HG02588 (cell line): ENCODE measurements at regions not wholly inside any gene's neighbourhood (a gene's known extent, or its start where the extent isn't known, plus 50 kb on each side); places are given as distances from the start of the nearest gene placed in this dataset.
"Not testable (repeated sequence)": the region's sequence is repeated elsewhere in the genome, so short reads cannot be mapped to it uniquely, and the experiment has no call there.

ENCODE experiments used
- ATAC-seq: cut with Tn5 transposase; IDR thresholded peaks from one replicate; pipeline ENCODE4 v1.9.1; 2021; ENCODE audit warnings: mild to moderate bottlenecking, moderate library complexity; ENCODE audit not compliant: unreplicated experiment

DNA sequence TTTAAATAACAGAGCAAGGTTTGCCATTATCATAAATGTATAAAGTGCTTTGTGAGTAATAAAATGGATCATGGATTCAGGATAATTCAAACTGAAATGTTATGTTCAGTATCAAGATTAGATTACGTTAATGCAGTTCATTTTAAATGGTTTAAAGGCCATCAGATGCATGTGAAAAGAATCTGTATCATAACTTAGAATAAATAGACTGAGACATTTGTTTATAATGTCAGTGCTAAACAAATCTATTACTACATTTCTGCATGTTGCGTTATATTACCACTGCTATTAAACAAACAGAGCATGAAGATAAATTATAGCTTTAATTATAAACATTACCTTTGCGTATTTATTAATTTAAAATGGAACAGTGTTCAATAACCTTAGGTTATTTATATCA is 160.2 kb downstream of the TOX3 start:
- ATAC-seq, result no peak

DNA sequence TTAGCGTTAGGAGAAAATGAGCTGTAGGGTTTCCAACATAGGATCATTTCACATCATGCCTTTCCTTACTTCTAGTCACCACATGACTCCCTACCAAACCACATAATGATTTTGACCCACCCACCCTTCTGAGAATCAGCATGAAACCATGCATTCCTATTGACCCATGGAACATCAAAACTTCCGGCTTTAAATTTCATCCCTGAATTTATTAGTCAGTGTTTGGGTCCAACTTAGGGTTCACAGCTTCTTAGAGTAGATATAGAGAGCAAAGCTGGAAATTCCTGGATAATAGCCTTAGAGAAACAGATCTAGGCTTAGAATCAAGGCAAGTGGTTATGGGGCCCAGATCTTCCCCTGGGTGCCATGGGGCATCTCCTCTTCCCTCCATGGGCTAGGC is 162.6 kb downstream of the TOX3 start:
- no peak for ATAC-seq

DNA sequence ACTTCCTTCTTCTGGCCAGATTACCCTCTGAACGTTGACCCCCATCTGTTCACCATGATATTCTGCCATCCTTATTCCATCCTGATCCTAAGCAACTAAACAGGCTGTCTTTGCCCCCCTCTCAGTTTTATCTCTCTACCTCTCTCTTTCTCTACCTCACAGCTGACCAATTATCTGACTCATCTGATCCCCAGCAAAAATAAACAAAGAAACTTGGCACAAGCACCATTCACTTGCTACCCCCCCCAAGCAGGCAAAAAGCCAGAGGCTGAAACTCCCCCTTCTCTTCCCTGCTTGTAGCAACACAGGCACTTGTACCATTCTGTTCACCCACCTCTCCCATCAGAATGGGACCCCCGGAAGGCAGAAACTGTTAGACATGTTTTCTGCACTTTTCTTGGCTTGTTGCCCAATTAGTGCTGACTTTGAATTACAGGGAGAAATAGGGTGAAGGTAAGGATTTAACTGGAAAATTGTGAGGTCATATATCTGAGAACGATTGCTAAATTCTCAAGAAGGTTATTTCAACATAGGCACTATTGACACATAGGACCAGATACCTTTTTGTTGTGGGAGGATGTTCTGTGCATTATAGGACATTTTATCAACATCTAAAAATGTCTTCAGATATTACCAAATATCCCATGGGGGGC is 163.2 kb downstream of the TOX3 start:
- ATAC-seq, result no peak

DNA sequence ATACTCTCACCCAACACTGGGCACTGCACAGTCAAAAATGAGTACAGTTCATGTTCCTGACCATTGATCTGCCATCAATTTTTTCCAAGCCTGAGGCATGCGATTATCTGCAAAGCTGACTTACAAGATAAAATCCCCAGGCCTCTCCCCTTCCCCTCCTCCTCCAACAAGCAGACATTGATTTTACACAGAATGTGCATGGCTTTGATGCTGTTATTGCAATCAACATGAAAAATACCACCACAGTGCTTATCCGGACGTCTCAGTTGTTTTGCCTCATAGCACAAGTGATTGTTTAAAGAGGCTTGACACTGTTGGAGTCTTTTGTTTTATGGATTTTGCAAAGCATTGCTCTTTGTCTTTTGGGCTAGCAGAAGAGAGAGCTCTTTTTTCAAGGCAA is 163.8 kb downstream of the TOX3 start:
- ATAC-seq, result no peak

DNA sequence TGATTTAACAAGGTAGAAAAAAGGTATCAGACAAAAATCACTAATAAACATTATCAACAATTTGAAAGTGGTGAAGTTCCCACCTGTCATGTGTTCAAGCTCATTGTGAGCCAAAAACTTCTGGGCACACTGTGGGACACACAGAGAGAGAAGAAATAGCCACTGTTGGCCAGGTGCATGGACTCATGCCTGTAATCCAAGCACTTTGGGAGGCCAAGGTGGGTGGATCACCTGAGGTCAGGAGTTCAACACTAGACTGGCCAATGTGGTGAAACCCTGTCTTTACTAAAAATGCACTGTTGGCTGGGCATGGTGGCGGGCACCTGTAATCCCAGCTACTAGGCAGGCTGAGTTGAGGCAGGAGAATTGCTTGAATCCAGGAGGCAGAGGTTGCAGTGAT is 167.4 kb downstream of the TOX3 start:
- ATAC-seq, result no peak

DNA sequence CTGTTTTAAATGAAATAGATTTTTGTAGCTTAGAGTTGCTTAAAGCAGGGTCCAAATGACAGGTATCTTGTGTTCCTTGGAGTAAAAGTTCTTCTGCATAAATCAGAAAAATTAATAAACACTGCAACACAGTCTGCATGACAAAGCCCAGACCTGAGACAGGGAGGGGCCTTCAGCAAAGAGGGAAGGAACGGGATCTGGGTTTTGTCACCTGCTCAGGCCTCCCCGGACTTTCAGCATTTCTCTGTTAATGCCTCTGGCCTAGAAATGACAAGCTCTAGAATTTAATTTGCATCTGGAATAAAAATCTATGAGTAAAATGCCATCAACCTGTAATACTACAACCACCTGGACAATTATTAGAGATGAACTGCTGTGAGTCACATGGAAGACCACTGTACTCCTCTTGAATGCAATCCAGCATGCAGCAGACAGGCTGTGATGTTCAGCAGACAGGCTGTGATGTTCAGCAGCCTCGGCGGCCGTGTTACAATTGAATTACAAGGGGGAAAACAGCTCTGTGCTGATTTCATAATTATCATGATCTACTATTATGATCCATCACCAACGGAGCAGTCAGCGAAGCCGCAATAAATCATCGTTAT is 170.2 kb downstream of the TOX3 start:
- ATAC-seq, result no peak

DNA sequence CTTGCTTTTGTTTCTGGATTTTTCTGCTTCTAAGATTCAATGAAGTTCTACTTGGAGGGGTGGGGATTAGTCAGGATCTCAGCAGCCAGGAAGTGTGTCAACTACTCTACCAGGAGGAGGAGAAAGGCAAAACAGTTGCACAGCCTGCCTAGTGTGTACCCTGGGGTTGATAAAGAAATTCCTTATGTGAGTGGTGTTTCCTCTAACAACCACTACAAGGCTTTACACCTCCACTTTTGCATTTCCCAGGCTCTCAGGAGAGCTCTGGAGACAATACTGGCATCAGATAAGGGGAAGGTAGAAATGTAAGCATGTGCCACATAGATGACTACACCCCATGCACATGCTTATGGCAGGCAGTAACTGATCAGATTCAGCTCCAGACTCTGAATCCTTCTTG is 174.6 kb downstream of the TOX3 start:
- no peak for ATAC-seq

DNA sequence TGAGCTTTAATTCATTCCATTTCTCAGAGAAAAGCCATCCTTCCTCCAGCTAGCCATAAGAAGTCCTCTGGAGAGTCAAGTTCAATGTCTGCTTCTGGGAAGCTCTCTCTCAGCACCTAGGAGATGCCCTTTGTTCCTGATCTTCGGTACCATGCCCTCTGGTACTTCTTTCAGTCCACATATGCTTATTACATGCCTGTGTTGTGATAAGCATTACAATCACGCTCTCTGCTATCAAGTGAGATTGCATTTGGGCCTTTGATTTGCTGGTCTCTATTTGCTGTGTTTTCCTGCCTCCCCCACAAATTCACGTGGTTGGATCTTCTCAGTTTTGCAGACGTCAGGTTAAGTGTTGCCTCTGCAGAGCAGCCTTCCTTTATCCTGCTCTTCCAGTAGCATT is 178.1 kb downstream of the TOX3 start:
- no peak for ATAC-seq

DNA sequence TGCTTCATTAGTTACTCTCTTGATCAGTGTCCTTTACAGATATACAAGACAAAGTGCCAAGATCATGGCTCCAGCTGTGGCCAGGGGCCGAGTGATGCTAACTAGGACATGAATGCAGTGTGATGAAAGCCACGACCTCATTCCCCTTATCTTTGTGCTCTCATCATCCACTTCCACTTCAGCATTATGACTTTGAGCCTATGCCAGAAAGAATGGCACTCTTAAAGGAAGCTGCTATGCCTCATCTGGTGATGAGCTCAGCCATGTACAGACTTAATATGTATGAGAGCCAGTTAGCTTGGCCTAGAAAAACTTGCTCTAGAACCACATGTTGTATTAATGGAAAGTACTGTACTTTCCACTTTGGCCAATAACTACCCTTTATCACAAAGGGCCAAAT is 179.1 kb downstream of the TOX3 start:
- no peak for ATAC-seq

DNA sequence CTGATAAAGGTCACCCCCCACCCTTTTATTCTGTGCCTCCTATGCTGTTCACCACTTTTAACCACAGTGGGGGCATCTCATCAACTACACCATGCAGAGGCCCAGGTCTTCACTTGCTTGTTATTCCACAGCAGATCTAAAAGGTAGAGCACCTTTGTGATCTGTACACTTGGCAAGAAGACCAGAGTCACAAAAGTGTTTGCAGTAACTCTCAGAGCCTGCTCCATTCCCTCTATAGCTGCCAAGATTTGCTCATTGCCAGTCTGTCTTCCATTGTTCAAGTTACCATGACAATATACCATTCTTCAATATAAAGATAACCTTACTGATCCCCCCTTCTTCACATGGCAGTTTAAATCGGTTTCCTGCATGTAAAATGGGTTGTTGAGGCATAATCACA is 180.0 kb downstream of the TOX3 start:
- no peak for ATAC-seq

DNA sequence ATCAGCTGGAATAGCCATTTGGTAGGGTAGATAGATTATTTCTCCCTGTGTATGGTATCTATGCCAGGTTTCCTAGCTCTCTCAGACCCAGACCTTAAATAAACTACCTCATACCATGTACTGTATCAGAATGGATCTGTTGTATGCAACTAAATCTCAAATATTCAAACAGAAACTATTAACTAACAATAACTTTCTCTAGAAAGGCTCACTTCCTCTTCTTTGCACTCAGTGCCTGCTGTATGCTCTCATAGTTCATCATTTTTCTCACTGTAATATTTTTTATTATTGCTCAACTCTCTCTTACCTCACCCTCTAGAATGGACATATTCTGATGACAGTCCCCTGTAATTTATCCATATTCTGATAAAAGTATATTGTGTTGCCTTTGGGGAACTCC is 182.4 kb downstream of the TOX3 start:
- ATAC-seq, result no peak

DNA sequence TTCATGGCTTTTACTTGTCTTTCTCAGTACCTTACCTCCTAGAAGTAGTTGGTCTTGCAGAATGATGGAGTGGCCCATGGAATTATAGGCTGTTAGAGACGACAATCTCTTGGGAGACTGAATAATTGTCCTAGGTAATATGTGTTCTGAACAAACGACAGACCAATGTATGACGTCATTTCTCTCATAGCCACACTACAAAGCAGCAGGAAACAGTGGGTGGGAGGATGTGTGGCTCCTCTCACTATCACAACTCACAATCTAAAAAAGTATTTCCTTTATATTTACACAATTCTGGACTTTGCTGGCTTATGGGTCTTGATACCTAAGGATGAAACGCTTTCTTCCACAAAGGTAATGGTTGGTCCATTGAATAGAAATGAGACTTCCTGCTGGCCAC is 183.9 kb downstream of the TOX3 start:
- no peak for ATAC-seq

DNA sequence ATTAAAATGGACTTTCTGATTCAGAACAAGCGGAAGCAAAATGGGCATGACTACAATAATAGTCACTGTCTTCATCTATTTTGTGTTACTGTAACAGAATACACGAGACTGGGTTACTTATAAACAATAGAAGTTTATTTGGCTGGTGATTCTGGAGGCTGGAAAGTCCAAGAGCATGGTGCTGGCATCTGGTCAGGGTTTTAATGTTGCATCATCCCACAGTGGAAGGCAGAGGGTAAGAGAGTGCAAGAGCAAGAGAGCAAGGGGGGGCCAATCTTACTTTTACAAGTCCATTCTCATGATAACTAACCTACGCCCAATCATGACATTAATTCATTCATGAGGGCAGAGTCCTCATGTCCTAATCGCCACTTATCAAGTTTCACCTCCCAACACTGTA is 189.2 kb downstream of the TOX3 start:
- no peak for ATAC-seq

DNA sequence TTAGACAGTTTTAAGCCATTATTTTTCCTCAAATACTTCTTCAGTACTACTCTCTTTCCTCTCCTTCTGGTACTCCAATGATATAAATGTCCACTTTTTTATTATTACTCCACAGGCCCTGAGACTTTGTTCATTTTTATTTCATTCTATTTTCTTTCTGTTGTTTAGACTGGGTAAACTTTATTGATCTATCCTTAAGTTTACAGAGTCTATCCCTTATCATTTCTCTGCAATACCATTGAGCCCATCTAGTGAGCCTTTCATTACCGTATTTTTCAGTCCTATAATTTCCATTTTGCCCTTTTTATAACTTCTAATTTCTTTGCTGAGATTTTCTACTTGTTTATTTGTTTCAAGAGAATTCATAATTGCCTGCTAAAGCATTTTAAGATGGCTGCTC is 193.7 kb downstream of the TOX3 start:
- no peak for ATAC-seq

DNA sequence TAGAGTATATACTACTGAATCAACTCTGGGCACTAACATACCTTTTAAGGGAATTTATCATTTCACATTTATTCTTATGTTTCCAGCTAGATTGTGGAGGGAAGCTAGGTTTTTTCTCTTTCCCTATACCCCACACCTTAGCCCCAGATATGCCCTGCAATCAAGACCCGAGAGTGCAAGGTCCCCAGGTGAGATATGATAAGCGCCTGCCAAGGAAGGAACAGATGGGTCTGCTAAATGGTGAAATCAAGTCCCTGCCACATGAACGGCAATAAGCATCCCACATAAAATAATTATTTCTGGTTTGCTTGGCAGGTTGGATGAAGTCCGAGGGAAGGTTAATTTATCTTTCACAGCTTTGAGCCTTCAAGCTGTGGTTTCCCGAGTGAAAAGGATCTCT is 195.5 kb downstream of the TOX3 start:
- ATAC-seq, result no peak

DNA sequence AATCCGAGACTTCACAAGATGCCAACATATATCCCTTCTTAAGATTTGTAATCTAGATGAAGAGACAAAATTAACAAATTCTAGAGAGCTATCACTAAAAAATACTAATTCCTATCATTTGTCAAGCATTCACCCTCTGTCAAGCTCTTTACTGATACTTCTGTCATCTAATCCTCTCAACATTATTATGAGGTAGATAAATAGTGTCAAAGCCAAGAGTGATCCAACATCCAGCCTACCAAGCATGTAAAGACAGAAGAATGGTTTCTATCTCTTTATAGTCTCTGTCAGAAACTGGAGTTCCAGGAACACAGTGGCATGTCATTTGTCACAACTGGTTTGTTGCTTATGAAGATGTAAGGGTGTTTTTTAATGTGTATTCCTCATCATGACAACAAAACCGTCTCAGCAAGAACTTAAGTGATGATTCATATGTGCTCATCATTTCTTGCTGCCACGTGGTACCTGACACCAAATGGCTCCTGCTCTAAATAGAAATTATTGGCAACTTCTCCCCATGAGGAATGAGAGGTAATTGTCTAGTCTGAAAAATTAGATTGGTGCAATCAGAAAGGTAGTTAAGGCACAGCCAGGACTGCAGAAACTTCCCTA is 196.8 kb downstream of the TOX3 start:
- no peak for ATAC-seq

DNA sequence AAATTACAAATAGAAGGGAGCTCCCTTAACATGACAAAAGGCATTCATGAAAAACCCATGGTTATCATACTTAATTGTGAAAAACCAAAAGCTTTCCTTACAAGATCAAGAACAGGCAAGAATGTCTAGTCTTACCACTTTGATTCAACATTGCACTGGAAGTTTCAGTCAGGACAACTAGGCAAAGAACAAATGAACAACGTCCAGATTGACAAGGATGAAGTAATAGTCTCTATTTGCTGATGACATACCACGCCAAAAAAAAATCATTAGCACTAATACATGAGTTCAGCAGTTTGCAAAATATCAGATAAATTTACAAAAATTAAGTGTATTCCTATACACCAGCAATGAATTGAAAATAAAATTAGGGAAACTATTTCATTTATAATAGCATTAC is 200.2 kb downstream of the TOX3 start:
- ATAC-seq, result no peak

DNA sequence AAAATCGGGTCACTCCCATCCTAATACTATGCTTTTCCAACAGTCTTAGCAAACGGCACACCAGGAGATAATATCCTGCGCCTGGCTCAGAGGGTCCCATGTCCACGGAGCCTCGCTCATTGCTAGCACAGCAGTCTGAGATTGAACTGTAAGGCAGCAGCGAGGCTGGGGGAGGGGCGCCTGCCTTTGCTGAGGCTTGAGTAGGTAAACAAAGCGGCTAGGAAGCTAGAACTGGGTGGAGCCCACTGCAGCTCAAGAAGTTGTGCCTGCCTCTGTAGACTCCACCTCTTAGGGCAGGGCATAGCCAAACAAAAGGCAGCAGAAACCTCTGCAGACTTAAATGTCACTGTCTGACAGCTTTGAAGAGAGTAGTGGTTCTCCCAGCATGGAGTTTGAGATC is 213.3 kb downstream of the TOX3 start:
- not testable (repeated sequence) for ATAC-seq

DNA sequence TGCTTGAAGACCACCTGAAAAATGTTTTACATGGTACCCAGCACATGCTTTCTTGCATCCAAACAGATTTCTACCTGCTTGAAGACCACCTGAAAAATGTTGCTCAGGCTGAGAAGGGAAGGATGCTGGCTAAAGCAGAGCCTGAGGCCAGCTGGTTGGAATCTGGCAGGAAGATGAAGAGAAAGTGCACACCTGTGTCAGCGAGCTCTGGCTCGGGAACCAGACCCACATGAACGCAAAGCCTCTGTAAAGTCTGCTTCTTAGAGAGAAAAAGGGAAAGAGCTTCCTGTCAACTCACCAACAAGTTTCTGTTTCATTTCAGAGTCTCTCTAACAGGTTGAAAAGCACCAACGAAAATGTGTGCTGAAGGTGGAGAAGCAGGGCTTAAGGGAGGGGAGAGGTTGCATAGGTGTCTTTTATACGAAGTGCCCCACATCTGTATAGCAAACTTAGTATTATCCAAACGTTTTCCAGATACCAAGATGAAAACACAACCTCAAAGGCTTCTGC is 226.0 kb downstream of the TOX3 start:
- ATAC-seq, result no peak

DNA sequence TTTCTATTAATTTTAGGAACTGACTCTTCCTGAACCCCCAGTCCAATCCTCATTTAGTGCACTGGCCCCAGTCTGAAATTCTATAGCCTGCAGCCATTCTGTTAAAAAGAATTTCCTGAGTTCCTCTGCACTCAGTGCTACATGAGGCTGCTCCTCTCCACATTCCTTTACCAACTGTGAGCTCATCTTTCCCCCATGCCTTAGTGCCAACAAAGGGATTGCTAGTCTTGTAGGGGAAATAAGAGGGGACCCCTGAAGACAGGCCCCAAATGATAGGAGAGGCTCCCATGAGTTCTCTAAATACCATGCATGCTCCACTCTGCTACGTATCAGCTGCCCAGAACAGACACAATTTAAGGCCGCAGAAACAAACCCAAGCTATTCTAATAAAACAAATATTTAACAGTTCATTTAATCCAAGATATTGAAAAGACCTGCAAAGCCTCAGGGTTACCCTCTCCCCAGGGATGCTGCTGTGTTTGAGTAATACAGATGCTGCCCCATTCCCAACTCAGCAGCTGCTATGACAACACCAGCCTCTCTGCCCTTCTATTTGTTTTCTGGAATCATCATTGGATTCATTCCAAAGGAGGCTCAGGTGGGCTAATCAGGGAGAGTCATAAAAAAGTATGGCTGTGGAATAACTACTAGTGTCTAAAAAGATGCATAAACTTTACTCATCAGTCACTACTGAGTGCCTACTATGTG is 228.5 kb downstream of the TOX3 start:
- no peak for ATAC-seq

DNA sequence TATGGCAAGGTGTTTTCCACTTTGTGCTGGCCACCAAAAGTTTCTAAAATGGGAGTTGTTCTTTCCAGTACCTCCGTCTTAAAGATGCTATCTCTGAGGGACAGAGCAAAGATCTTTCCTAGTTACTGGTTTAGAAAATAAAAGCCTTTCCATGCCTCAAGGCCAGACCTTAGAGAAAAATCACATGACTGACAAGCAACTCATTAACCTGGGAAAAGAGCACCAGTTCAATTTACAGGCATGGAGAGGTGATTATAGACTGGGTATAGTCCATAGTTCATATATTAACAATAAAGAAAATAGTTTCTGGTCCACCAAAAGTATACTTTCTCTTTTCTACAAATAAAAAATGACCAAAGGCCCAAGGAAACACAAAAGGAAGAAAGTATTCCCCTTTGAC is 230.7 kb downstream of the TOX3 start:
- ATAC-seq, result no peak

DNA sequence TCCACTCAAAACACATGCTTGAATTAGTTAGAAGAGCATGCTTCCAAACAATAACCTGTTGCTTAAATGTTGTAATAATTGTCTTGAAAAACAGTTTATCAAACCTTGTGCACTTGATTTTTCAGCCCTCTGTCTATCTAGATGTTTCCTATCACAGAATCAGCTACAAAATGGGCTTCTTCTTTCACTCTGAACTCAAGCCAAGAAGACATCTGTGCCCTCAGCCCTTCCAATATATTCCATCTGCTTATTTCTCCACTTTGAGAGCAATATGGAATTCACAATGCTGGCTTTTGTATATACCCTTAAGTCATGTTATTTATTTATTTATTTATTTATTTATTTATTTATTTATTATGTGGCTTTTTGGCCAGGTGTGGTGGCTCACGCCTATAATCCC is 234.2 kb downstream of the TOX3 start:
- ATAC-seq, result no peak
